ENCODE measurements at regions not wholly inside any gene's neighbourhood (a gene's known extent, or its start where the extent isn't known, plus 50 kb on each side); places are given as distances from the start of the nearest gene placed in this dataset.

GRCh38 chr5:173493846-173494245 lies 122.6 kb downstream of the BOD1 start:
- TF ChIP-seq POLR2A (IDR thresholded peaks at IDR 0.05; ENCODE audit: low read depth, low read length) (no peak), USF2 (IDR thresholded peaks at IDR 0.05; ENCODE audit: low read depth, low read length) (no peak), CEBPB (IDR thresholded peaks at IDR 0.05; ENCODE audit: low read depth, low read length) (no peak), CTCF (conservative IDR thresholded peaks at IDR 0.05; ENCODE audit: low read depth, low read length) (no peak), RFX5 (IDR thresholded peaks at IDR 0.05; ENCODE audit: low read depth, low read length) (no peak), NFE2L2 (IDR thresholded peaks at IDR 0.05; ENCODE audit: low read depth, low read length) (no peak), SMC3 (IDR thresholded peaks at IDR 0.05; ENCODE audit: low read depth, low read length) (no peak), RAD21 (IDR thresholded peaks at IDR 0.05; ENCODE audit: low read length) (no peak), MXI1 (IDR thresholded peaks at IDR 0.05; ENCODE audit: borderline replicate concordance, low read depth, low read length) (no peak)
